Natural killer cell treated with Interleukin-12 subunit alpha and Interleukin-12 subunit beta and Interleukin-15 and Interleukin-18, amount 100 ng/mL, for 72 hours (primary cell): ENCODE measurements at regions not wholly inside any gene's neighbourhood (a gene's known extent, or its start where the extent isn't known, plus 50 kb on each side); places are given as distances from the start of the nearest gene placed in this dataset.

Experiments used
- ATAC-seq, 2 donors: fragments of 150-1000 bp; cut with Tn5 transposase in 1 of 2; sonication (Bioruptor Pico), chemical (Tn5 transposase) in 1 of 2; 2 replicates each; pipeline ENCODE4 v1.10.0; 2021
- DNase-seq: peaks from one replicate; pipeline ENCODE4 v3.0.0; 2022; ENCODE audit warnings: low spot score
- H3K27ac Mint-ChIP-seq, 2 donors: 1 replicate in 1 of 2; 2 replicates in 1 of 2; pipeline ENCODE4 v1.8.0; 2022; ENCODE audit warnings: mixed read lengths in 2 of 2, mild to moderate bottlenecking in 1 of 2, moderate library complexity in 1 of 2
- H3K27me3 Mint-ChIP-seq, 2 donors: 1 replicate in 1 of 2; 2 replicates in 1 of 2; pipeline ENCODE4 v1.8.0; 2022; ENCODE audit warnings: mixed read lengths in 2 of 2
- H3K36me3 Mint-ChIP-seq: one replicate; pipeline ENCODE4 v1.8.0; 2022; ENCODE audit warnings: mixed read lengths
- H3K4me1 Mint-ChIP-seq, 2 donors: 1 replicate in 1 of 2; 2 replicates in 1 of 2; pipeline ENCODE4 v1.8.0; 2022; ENCODE audit warnings: low read depth in 2 of 2, mixed read lengths in 2 of 2, mild to moderate bottlenecking in 1 of 2
- H3K4me3 Mint-ChIP-seq: one replicate; pipeline ENCODE4 v1.8.0; 2022; ENCODE audit warnings: mixed read lengths
- H3K9me3 Mint-ChIP-seq: 2 replicates; pipeline ENCODE4 v1.8.0; 2022; ENCODE audit warnings: mixed read lengths

DNA sequence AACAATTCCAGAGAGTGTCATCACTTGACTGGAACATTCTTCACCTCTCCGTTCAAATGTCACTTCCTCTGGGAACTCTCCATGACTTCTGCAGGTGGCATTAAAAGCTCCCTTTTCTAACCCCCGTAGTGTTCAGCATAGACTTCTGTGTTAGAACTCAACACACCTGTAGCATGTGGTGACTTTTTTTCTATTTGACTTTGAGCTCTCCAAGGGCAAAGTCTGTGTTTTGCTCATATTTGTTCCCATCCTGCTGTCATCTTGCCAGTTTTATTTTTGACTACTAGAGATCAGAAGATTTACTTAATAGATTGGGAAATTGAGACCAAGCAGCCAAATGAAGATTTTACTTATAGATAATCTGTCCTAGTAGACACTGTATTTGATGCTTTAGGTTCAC, 367.1 kb downstream of the INSC start:
- ATAC-seq = no peak

DNA sequence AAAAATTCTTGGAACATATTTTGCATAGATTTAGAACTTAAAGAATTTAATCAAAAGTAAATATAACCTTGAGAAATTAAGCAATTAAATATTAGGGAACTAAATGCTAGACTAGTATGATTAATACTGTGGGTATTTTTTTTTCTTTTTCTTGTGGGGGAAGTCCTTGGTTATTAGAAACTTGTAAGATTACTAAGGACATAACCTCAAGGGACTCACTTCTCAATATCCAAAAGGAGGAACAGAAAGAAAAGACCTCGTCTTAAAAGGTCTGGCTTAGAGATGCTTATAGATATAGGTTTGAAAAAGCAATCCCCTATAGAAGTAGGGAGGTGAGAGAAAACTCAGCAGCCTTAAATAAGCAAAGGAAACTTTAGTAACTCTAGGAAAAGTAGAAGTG, 368.5 kb downstream of the INSC start:
- Mint-ChIP-seq H3K9me3 (peaks cover 14% of the 10 kb centered on the region), H3K4me3 (no peak overlapping the region), H3K36me3 (no peaks in the 10 kb centered on the region), H3K4me1 (no peaks in the 10 kb centered on the region), H3K27ac (no peak overlapping the region), H3K27me3 (no peaks in the 10 kb centered on the region)
- ATAC-seq = no peak
- DNase-seq = no peak

More for the DNA sequence above, 367.1 kb downstream of the INSC start:
- H3K9me3 Mint-ChIP-seq = peaks cover 12% of the 10 kb centered on the region
- H3K36me3 Mint-ChIP-seq = no peaks in the 10 kb centered on the region
- H3K4me3 Mint-ChIP-seq = no peak overlapping the region
- no peak overlapping the region for H3K27ac Mint-ChIP-seq
- no peaks in the 10 kb centered on the region for H3K27me3 Mint-ChIP-seq
- DNase-seq = no peak
- no peaks in the 10 kb centered on the region for H3K4me1 Mint-ChIP-seq

DNA sequence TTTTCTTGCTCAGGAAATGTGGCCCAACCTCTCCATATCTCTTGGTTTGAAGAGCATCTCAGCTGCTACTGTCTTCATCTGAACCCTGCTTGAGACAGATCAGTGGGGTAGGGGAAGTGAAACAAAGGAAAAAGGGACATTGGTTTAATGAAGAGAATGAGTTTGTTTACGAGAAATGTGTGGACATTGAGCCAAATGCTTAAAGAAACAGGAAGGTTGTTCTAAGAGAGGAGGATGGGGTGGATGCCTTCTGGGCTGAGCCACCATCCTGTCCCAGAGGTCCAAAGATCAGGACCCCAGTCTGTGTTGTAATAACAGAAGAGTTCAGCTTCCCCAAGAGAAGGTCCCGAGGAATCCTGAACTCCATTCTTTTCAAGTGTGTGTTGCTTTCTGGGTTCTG, 369.7 kb downstream of the INSC start:
- no peaks in the 10 kb centered on the region for H3K4me1 Mint-ChIP-seq
- H3K4me3 Mint-ChIP-seq = no peak overlapping the region
- no peaks in the 10 kb centered on the region for H3K27me3 Mint-ChIP-seq
- peaks cover 15% of the 10 kb centered on the region for H3K9me3 Mint-ChIP-seq
- H3K27ac Mint-ChIP-seq = no peak overlapping the region
- no peak for ATAC-seq
- H3K36me3 Mint-ChIP-seq = no peaks in the 10 kb centered on the region
- no peak for DNase-seq

DNA sequence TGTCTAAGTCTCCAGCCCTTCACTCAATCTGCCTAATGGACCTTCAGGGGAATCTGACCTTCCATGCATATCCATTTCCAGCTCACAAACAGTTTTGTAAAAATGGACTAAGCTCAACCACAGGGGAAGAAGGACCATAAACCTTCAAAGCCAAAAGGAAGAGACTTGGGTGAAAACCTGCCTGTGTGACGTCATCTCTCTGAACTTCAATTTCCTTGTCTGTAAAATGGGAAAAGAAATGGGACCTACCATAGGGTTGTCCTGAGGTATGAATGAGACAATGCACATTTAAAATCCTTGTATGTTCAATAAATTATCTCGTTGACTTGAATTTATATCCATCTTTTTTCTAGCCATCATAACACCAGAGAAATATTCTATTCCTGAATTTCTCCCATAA, 370.7 kb downstream of the INSC start:
- Mint-ChIP-seq H3K4me3 (no peak overlapping the region), H3K36me3 (no peaks in the 10 kb centered on the region), H3K4me1 (no peaks in the 10 kb centered on the region), H3K27me3 (no peaks in the 10 kb centered on the region), H3K9me3 (peaks cover 16% of the 10 kb centered on the region), H3K27ac (no peak overlapping the region)
- no peak for ATAC-seq
- DNase-seq = no peak

DNA sequence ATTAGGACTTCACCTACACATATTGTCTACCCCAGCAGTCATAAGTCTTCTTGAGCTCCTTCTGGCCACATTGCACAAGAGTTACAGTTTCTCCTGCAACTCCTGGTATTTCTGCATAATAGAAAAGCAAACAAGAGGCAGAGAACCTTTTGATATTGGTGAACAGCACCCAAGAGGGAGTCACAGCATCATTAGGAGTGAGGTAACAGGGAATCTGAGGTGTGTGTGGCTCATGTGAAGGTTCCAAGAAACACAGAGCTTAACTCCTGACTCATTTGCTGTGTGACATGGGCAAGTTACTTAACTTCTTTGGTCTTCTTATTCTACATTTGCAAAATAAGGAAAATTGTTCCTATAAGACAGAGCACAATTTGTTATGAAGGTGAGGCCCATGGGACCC, 374.6 kb downstream of the INSC start:
- H3K4me1 Mint-ChIP-seq = no peaks in the 10 kb centered on the region
- no peak for DNase-seq
- no peak for ATAC-seq
- no peak overlapping the region for H3K27ac Mint-ChIP-seq
- H3K4me3 Mint-ChIP-seq = no peak overlapping the region
- no peaks in the 10 kb centered on the region for H3K36me3 Mint-ChIP-seq
- peaks cover 9% of the 10 kb centered on the region for H3K9me3 Mint-ChIP-seq
- H3K27me3 Mint-ChIP-seq = no peaks in the 10 kb centered on the region

DNA sequence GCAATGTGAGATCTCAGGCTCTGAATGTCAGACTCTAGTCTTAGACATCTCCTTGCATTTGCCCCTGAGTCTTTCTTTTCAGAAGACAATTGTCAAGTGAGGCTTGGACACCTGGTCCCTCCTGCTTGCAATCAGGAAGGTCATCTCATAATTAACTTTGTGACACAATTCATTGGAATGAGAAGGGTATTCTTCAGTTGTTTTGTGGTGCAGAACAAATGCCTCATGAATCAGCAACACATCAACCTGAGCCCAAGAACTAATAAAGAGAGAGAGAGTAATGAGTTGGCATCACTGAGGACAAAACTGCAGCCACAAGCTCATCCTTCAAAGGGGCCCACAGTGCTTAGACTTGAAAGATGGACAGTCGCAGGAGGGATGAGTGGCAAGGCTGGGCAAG, 375.8 kb downstream of the INSC start:
- no peak overlapping the region for H3K27ac Mint-ChIP-seq
- no peaks in the 10 kb centered on the region for H3K36me3 Mint-ChIP-seq
- H3K27me3 Mint-ChIP-seq = no peaks in the 10 kb centered on the region
- H3K9me3 Mint-ChIP-seq = peaks cover 9% of the 10 kb centered on the region
- no peaks in the 10 kb centered on the region for H3K4me1 Mint-ChIP-seq
- no peak overlapping the region for H3K4me3 Mint-ChIP-seq
- DNase-seq = no peak
- no peak for ATAC-seq

DNA sequence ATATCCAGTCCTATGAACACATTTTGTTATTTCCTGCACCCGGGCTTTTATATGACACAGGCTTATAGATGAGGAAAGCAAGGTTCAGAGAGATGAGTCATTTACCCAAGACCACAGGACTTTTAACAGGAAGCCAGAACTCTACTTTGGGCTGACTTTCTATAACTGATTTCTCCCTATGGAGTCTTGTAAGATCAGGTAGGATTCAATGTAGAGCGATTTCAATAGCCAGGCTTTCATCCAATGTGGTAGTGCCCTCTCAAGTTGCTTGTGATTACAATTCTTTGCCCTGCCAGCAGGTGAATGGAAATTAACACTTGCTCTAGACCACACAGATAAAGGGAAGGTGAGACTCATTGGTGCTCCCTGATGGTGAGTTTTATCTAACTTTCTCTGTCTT, 378.3 kb downstream of the INSC start:
- Mint-ChIP-seq H3K9me3 (peaks cover 12% of the 10 kb centered on the region), H3K27ac (no peak overlapping the region), H3K36me3 (no peaks in the 10 kb centered on the region), H3K27me3 (no peaks in the 10 kb centered on the region), H3K4me1 (no peaks in the 10 kb centered on the region), H3K4me3 (no peak overlapping the region)
- ATAC-seq (no peak), DNase-seq (no peak)

DNA sequence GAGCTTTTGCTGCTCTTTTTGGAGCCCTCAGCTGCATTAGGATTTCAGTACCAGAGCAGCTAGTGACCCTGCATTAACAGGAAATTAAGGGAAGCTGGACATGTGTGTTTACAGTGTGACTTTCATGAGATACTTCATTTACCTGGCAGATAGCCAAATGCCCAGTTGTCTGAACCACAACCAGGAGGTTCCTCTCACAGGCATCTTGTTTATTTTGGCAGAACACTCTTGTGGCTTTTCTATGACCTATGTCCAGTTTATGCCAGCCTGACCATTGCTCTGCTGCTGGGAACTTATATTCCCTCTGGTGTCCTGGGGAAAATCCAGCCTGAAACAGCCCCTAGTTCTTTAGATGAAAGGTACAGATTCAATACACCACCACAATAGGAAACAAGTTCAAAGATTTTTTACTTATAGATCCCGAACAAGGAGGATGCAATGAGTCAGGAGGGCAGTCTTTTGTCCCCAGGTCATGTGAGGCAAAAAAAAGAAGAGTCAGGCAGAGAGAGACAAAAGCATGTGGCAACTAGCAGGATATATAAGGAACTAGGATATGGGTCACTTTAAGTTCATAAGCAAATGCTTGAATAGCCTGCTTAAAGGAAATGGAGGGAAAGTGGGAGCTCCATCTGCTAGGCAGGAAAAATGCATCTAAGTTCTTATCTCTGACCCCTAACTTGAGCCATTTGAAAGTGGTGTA, 379.3 kb downstream of the INSC start:
- Mint-ChIP-seq H3K27me3 (no peaks in the 10 kb centered on the region), H3K4me3 (no peak overlapping the region), H3K36me3 (no peaks in the 10 kb centered on the region), H3K4me1 (no peaks in the 10 kb centered on the region), H3K9me3 (peaks cover 12% of the 10 kb centered on the region), H3K27ac (no peak overlapping the region)
- no peak for ATAC-seq
- DNase-seq = no peak

DNA sequence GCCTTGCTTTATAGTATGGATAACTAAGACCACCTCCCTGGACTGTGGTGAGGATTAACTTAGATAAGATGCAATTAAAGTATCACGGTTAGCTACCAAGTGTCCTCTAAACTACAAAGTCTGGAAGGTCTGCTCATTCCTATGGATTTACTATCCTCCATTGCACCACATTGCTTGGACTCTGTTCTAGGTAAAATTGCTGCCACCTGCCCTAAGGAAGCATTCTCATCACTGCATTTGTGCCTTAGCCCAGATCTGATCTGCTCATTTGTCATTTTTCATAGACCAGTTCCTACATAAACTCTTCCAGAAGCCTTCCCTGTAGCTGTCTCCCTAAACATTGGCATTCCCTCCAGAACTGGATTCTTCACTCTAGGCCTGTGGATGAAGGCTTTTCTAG, 380.0 kb downstream of the INSC start:
- Mint-ChIP-seq H3K27me3 (no peaks in the 10 kb centered on the region), H3K36me3 (no peaks in the 10 kb centered on the region), H3K9me3 (peaks cover 17% of the 10 kb centered on the region), H3K4me1 (no peaks in the 10 kb centered on the region), H3K27ac (no peak overlapping the region), H3K4me3 (no peak overlapping the region)
- DNase-seq = no peak
- ATAC-seq = no peak

DNA sequence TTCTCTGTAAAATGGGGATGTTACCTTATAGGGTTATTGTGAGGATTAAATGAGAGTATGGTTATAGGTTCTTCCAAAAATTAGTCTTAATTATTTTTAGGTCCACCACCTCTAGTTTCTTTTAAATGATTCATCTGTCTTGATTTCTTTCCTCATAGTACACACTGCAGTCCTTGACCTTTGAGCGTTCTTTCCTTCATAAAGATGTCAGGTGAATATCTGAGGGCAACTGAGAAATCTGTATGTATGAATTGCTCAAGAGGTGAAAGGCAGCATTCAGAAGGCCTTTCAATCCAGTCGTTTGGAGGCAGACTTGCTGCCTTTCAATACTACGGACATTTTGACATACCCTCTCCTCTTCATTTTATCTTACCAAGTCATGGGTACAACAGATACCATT, 380.7 kb downstream of the INSC start:
- Mint-ChIP-seq H3K27me3 (no peaks in the 10 kb centered on the region), H3K4me3 (no peak overlapping the region), H3K9me3 (peaks cover 17% of the 10 kb centered on the region), H3K27ac (no peak overlapping the region), H3K4me1 (no peaks in the 10 kb centered on the region), H3K36me3 (no peaks in the 10 kb centered on the region)
- ATAC-seq (no peak), DNase-seq (no peak)

DNA sequence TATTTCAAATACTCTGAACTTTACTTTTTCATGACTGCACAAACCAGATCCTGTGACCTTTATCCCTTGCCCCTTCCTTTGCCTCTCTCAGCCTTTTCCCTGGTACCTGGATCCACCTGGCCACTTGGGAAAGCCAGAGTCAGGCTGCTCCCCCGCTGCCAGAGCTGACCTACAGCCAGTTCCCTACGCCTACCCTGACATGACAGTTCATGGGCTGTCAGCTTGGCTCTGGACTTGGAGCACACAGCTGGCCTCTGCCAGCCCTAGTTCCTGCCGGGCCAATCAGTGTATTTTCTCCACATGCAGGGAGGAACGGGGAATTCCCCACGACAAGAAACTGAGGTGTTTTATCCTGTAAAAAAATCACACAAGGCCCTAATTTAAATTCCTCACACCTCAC, 382.6 kb downstream of the INSC start:
- ATAC-seq = no peak
- Mint-ChIP-seq H3K27ac (no peak overlapping the region), H3K27me3 (no peaks in the 10 kb centered on the region), H3K4me1 (no peaks in the 10 kb centered on the region), H3K9me3 (peaks cover 15% of the 10 kb centered on the region), H3K36me3 (no peaks in the 10 kb centered on the region), H3K4me3 (no peak overlapping the region)
- no peak for DNase-seq

DNA sequence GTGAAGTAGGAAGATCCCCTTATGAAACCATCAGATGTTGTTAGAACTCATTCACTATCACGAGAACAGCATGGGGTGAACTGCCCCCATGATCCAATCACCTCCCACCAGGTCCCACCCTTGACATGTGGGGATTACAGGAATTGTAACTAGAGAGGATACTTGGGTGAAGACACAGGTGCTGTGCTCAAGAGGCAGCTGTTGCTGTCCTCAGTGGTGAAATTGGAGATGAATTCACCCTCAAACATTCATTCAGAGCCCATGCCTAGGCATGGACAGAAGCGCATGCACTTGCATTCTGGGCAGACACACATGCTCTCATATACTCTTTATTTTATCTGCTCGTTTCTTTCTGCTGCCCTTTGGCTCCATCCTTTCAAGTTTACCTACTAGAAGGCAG, 385.0 kb downstream of the INSC start:
- Mint-ChIP-seq H3K27ac (no peak overlapping the region), H3K4me3 (no peak overlapping the region), H3K36me3 (no peaks in the 10 kb centered on the region), H3K27me3 (no peaks in the 10 kb centered on the region), H3K4me1 (no peaks in the 10 kb centered on the region), H3K9me3 (peaks cover 15% of the 10 kb centered on the region)
- DNase-seq (no peak), ATAC-seq (no peak)

DNA sequence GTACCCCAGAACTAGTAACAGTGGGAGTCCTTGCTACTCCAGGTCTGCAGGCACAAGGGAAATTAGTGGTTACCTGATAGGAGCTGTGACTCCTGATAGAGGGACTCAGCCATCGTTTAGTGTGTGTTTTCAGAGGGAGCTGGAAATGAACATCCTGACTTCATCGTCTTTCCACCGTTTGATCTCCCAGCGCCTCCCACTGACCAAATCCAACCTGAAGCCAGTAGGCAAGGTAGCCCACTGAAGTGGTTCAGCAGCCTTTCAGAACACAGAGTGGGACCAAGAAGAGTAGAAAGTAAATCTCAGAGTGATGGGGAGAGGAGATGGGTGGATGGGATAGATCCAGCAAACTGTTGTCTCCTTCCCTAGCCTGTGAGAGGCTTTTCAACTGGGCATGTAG, 385.9 kb downstream of the INSC start:
- Mint-ChIP-seq H3K36me3 (no peaks in the 10 kb centered on the region), H3K27me3 (no peaks in the 10 kb centered on the region), H3K27ac (no peak overlapping the region), H3K4me1 (no peaks in the 10 kb centered on the region), H3K9me3 (peaks cover 11% of the 10 kb centered on the region), H3K4me3 (no peak overlapping the region)
- DNase-seq (no peak), ATAC-seq (no peak)

DNA sequence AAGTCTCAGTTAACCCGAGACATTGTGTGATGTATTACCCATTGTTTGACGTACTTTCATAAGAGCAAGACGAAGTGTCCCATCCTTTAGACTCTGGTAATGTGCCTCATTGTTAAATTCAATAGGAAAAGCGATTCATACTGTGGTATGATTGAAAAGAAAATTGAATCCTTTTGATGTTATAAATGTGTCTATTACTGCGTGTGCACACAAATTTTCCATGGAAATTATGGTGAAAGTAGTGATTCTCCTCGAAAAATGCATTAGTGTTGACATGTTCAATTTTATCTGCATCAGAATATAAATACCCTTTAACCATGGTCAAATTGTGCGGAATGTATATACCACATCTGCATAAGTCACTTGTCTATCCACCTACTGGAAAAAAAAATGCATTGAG, 386.8 kb downstream of the INSC start:
- DNase-seq (no peak), ATAC-seq (no peak)
- Mint-ChIP-seq H3K36me3 (no peaks in the 10 kb centered on the region), H3K9me3 (peaks cover 8% of the 10 kb centered on the region), H3K27me3 (no peaks in the 10 kb centered on the region), H3K27ac (no peak overlapping the region), H3K4me1 (no peaks in the 10 kb centered on the region), H3K4me3 (no peak overlapping the region)

DNA sequence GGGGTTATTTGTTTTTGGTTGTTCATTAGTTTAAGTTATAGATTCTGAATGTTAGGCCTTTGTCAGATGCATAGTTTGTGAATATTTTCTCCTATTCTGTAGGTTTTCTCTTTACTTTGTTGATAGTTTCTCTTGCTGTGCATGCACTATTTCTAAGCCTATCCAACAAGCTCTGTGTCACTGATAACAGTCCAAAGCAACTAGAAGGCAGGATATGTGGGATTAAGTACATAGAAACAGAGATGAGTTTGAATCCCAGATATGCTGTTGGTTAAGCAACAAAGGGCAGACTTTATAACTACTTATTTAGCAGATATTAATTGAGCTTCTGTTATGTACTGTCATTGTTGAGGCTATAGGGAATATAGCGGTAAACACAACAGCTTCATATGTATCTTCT, 390.4 kb downstream of the INSC start:
- DNase-seq (no peak), ATAC-seq (no peak)
- Mint-ChIP-seq H3K36me3 (no peaks in the 10 kb centered on the region), H3K9me3 (peaks cover 11% of the 10 kb centered on the region), H3K4me3 (no peak overlapping the region), H3K27me3 (no peaks in the 10 kb centered on the region), H3K4me1 (no peaks in the 10 kb centered on the region), H3K27ac (no peak overlapping the region)
